GM12878 (cell line): ENCODE measurements at regions not wholly inside any gene's neighbourhood (a gene's known extent, or its start where the extent isn't known, plus 50 kb on each side); places are given as distances from the start of the nearest gene placed in this dataset.
A peak's percentile ranks its signal among the peaks of the same experiment; 100 is the strongest.

Experiments
- ATAC-seq: fragments of 200-7000 bp; cut with Tn5 transposase; 3 replicates; pipeline ENCODE4 v1.9.1; 2020; ENCODE audit warnings: mild to moderate bottlenecking, moderate library complexity
- BruUV-seq: library from RNA; stranded (reverse); fragments of 400-500 nt; replicated peaks from 2 replicates; lab custom pipeline; 2021; lab: Mats Ljungman, UMichigan
- CTCF ChIA-PET: fragments of 300-600 bp; sonication (Branson Sonifier 250); formaldehyde crosslinking; extraction: SDS; loops from one replicate; lab custom pipeline; 2021; ENCODE audit warnings: inconsistent platforms; lab: Yijun Ruan, JAX
- POLR2A ChIA-PET: fragments of 350-600 bp; formaldehyde crosslinking; extraction: SDS; loops from one replicate; lab custom pipeline; 2021; ENCODE audit warnings: inconsistent platforms; lab: Charles Lee
- RAD21 ChIA-PET: fragments of 300-600 bp; sonication (Branson Sonifier 250); formaldehyde crosslinking; loops from one replicate; lab custom pipeline; 2023; ENCODE audit warnings: antibody characterized with exemption; ENCODE audit not compliant: unreplicated experiment; lab: Charles Lee
- SMC1A ChIA-PET: fragments of 300-600 bp; sonication (Branson Sonifier 250); formaldehyde crosslinking; loops from one replicate; lab custom pipeline; 2023; ENCODE audit not compliant: unreplicated experiment, uncharacterized antibody; lab: Charles Lee
- DNase-seq: peaks from one replicate; pipeline ENCODE4 v3.0.0-alpha.2; 2011; ENCODE audit warnings: low read depth, low spot score
- FAIRE-seq: peaks from 3 replicates; lab custom pipeline; 2011; peaks lifted over from hg19 to GRCh38; lab: Jason Lieb, UNC
- H2AFZ ChIP-seq: 2 replicates; pipeline ENCODE4 v1.6.0; 2011; ENCODE audit warnings: low read depth, low read length, control low read depth; ENCODE audit not compliant: control insufficient read depth
- H3K27ac ChIP-seq: 2 replicates; pipeline ENCODE4 v1.5.1; 2011; ENCODE audit warnings: control low read depth; ENCODE audit not compliant: control insufficient read depth, insufficient read depth
- H3K27me3 ChIP-seq, 2 experiments: replicated peaks in 1 of 2; 2 replicates each; pipeline versions ENCODE4 v1.6.0 to v1.6.1; 2011; ENCODE audit warnings: low read length in 1 of 2; ENCODE audit not compliant: control insufficient read depth in 2 of 2, insufficient read depth in 2 of 2
- H3K36me3 ChIP-seq, 2 experiments: 2 replicates each; pipeline ENCODE4 v1.5.1; 2011; ENCODE audit warnings: low read length in 1 of 2; ENCODE audit not compliant: control insufficient read depth in 2 of 2, insufficient read depth in 2 of 2
- H3K4me1 ChIP-seq: 2 replicates; pipeline ENCODE4 v1.6.1; 2011; ENCODE audit warnings: mild to moderate bottlenecking, low read length, moderate library complexity, mixed read lengths; ENCODE audit not compliant: control insufficient read depth, insufficient read depth
- H3K4me2 ChIP-seq: 2 replicates; pipeline ENCODE4 v1.6.0; 2011; ENCODE audit warnings: control low read depth; ENCODE audit not compliant: control insufficient read depth, insufficient read depth
- H3K4me3 ChIP-seq: fragments of 200-600 bp; sonication (generic); 2 replicates; pipeline ENCODE4 v1.5.1; 2016
- H3K79me2 ChIP-seq: 2 replicates; pipeline ENCODE4 v1.6.0; 2011; ENCODE audit warnings: low read length; ENCODE audit not compliant: control insufficient read depth, insufficient read depth
- H3K9ac ChIP-seq: 2 replicates; pipeline ENCODE4 v1.8.0; 2011; ENCODE audit warnings: low read length, control low read depth, mixed read lengths; ENCODE audit not compliant: control insufficient read depth, insufficient read depth
- H3K9me3 ChIP-seq: replicated peaks from 3 replicates; pipeline ENCODE4 v1.5.1; 2011; ENCODE audit warnings: mild to moderate bottlenecking, low read length; ENCODE audit not compliant: control insufficient read depth, insufficient read depth
- H4K20me1 ChIP-seq: 2 replicates; pipeline ENCODE4 v1.6.0; 2011; ENCODE audit not compliant: control insufficient read depth, insufficient read depth
- BACH1 ChIP-seq: fragments of 450-650 bp; IDR thresholded peaks from 2 replicates; pipeline ENCODE4 v1.6.1; 2017; ENCODE audit warnings: mild to moderate bottlenecking, borderline replicate concordance
- BCL11A ChIP-seq: IDR thresholded peaks from 2 replicates; pipeline ENCODE4 v1.6.1; 2011; ENCODE audit warnings: low read depth, low read length
- BCLAF1 ChIP-seq: fragments of 450-650 bp; IDR thresholded peaks from 2 replicates; pipeline ENCODE4 v1.6.1; 2017; ENCODE audit warnings: antibody characterized with exemption, mild to moderate bottlenecking, moderate library complexity
- EP300 ChIP-seq, 2 experiments: fragments of 150-350 bp in 1 of 2; IDR thresholded peaks; 2 replicates each; pipeline ENCODE4 v1.6.1; 2011 to 2012; ENCODE audit warnings: low read depth in 2 of 2, low read length in 2 of 2, borderline replicate concordance in 1 of 2, improper control_type of control experiment in 1 of 2, inconsistent platforms in 1 of 2; ENCODE audit not compliant: control insufficient read depth in 1 of 2
- FOXM1 ChIP-seq: IDR thresholded peaks from 2 replicates; pipeline ENCODE4 v1.6.1; 2012; ENCODE audit warnings: low read depth, mild to moderate bottlenecking, inconsistent platforms, low read length, moderate library complexity
- GATAD2B ChIP-seq: fragments of 450-650 bp; conservative IDR thresholded peaks from 2 replicates; pipeline ENCODE4 v1.6.1; 2017; ENCODE audit warnings: low read depth, mild to moderate bottlenecking, moderate library complexity
- IKZF1 ChIP-seq: fragments of 450-650 bp; conservative IDR thresholded peaks from 2 replicates; pipeline ENCODE4 v1.6.1; 2017; ENCODE audit warnings: antibody characterized with exemption, mild to moderate bottlenecking
- IKZF2 ChIP-seq, 2 experiments: fragments of 450-650 bp; IDR thresholded peaks; 2 replicates each; pipeline ENCODE4 v1.6.1; 2017; ENCODE audit warnings: mild to moderate bottlenecking in 2 of 2, moderate library complexity in 2 of 2
- RUNX3 ChIP-seq: IDR thresholded peaks from 2 replicates; pipeline ENCODE4 v1.6.1; 2012; ENCODE audit warnings: low read length, inconsistent platforms
- SMAD1 ChIP-seq: fragments of 450-650 bp; IDR thresholded peaks from 2 replicates; pipeline ENCODE4 v1.6.1; 2018; ENCODE audit warnings: mild to moderate bottlenecking, low read depth; ENCODE audit not compliant: partially characterized antibody
- SP1 ChIP-seq: IDR thresholded peaks from one replicate; pipeline ENCODE4 v1.6.1; 2011; ENCODE audit warnings: low read depth, low read length
- SPI1 ChIP-seq: IDR thresholded peaks from 2 replicates; pipeline ENCODE4 v1.6.1; 2011; ENCODE audit warnings: low read depth, mild to moderate bottlenecking, low read length, moderate library complexity, borderline replicate concordance; ENCODE audit not compliant: insufficient read depth
- STAT3 ChIP-seq: IDR thresholded peaks from 2 replicates; pipeline ENCODE4 v1.6.1; 2011; ENCODE audit warnings: low read depth, low read length, improper control_type of control experiment
- TBL1XR1 ChIP-seq: IDR thresholded peaks from 2 replicates; pipeline ENCODE4 v1.6.1; 2012; ENCODE audit warnings: low read depth, low read length, improper control_type of control experiment
- ZNF217 ChIP-seq: fragments of 450-650 bp; IDR thresholded peaks from 2 replicates; pipeline ENCODE4 v1.6.1; 2017; ENCODE audit warnings: antibody characterized with exemption, mild to moderate bottlenecking
- WGBS: methylation state at CpG from one replicate; pipeline ENCODE4 v1.1.6; 2016; ENCODE audit warnings: low lambda C conversion rate; ENCODE audit not compliant: insufficient replicate concordance, insufficient coverage; ENCODE audit errors: missing lambda C conversion rate; 5-methylcytosine and 5-hydroxymethylcytosine counted together
- in situ Hi-C: fragments of 300-500 bp; cut with MboI; formaldehyde crosslinking; loops from 9 replicates; pipeline ENCODE4 v1.14.3; 2018; ENCODE audit warnings: mixed read lengths
- intact Hi-C: fragments of 100-400 bp; cut with micrococcal nuclease; formaldehyde crosslinking; loops from one replicate; pipeline ENCODE4 v1.14.2; 2022; ENCODE audit not compliant: unreplicated experiment
- TF ChIP-seq, protein P1 (sequence below): IDR thresholded peaks from 2 replicates; pipeline ENCODE4 v1.6.1; 2012; ENCODE audit warnings: improper control_type of control experiment, low read depth, low read length; ENCODE audit not compliant: insufficient replicate concordance

DNA sequence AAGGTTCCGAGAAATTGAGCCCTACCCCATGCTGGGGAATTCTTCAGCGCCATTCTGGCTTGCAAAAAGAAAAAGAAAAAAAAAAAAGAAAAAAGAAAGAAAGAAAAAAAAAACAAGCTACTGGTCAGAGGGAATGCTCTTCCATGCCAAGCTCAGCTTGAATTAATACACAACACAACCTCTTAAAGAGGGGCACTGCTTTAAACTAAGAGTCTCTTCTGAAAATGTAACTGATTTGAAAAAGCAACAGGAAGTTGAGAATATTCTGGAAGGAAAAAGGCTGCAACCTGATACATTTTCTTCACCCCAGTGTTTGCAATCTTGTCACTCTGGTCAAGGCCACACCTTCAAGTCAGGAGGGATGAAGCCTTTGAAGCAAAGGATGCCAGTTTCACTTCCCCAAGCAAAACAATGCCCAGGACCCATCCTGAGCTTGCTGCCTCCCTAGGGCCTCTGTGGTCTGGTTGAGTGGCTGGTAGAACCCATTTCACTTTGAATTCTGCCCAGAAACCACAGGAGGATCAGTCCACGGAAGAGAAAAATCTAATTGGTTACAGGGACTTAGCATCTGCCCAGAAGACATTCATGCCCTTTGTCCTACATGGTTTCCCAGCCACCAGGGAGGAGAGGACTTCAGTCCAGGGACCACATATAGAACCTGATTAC is 389.7 kb downstream of the SOX9 start:
- no TSS peak for BruUV-seq
- no peak overlapping the region for H3K4me3 ChIP-seq
- H3K9me3 ChIP-seq: no peaks in the 10 kb centered on the region; the same call in 2 of the 3 replicates
- H3K27me3 ChIP-seq: no peaks in the 10 kb centered on the region
- no peak overlapping the region for H2AFZ ChIP-seq
- in situ Hi-C loops (loop anchor here (10.0 kb wide), 1 partner anchor 386 kb away; the partner anchor contains the start of gene SOX9), intact Hi-C loops (no loop called here)
- ChIA-PET POLR2A (interaction anchor here (0.7 to 8.7 kb wide), 15 partner anchors 10 to 802 kb away, joined by 3 to 143 read pairs (median 5); partner anchors contain the start of gene SOX9), SMC1A (interaction anchor here (0.9 to 16.7 kb wide), 25 partner anchors 8 to 505 kb away, joined by 3 to 291 read pairs (median 5); partner anchors contain the start of gene SOX9), RAD21 (interaction anchor here (0.7 to 15.8 kb wide), 12 partner anchors 10 to 390 kb away, joined by 3 to 361 read pairs (median 10); partner anchors contain the start of gene SOX9), CTCF (interaction anchor here (1.0 to 10.1 kb wide), 5 partner anchors 28 to 477 kb away, joined by 3 to 111 read pairs (median 23); no protein-coding TSS in a partner anchor)
- H4K20me1 ChIP-seq: no peaks in the 10 kb centered on the region
- H3K27ac ChIP-seq: no peak overlapping the region
- peak; percentile 92 for DNase-seq
- 54% methylated on average over 3 of the region's 3 CpGs for WGBS
- H3K4me1 ChIP-seq: peaks cover 14% of the 10 kb centered on the region
- no peak for FAIRE-seq
- 0 out of 2 replicates have a peak overlapping the region, but pooled peaks have one; percentile 9 for H3K4me2 ChIP-seq
- ATAC-seq: peak; percentile 80
- H3K79me2 ChIP-seq: no peaks in the 10 kb centered on the region
- no peak overlapping the region for H3K9ac ChIP-seq
- no peaks in the 10 kb centered on the region for H3K36me3 ChIP-seq
- TF ChIP-seq BCLAF1 (no peak), SP1 (peak; percentile 31), SMAD1 (no peak), SPI1 (peak; percentile 96), BCL11A (peak; percentile 38; the same call in 1 of the 2 replicates), STAT3 (no peak), IKZF2 (IDR thresholded peaks at IDR 0.05) (peak; percentile 98), BACH1 (peak; percentile 32; the same call in 1 of the 2 replicates), GATAD2B (peak; percentile 92), IKZF1 (peak; percentile 97), EP300 (IDR thresholded peaks at IDR 0.05; ENCODE audit: borderline replicate concordance in 1 of 2, control insufficient read depth in 1 of 2, low read depth in 2 of 2, low read length in 2 of 2) (peak in 1 of 2 experiments; percentile 69; a peak in 1 of 4 replicates), ZNF217 (peak; percentile 56; the same call in 1 of the 2 replicates), TBL1XR1 (no peak), FOXM1 (no peak), RUNX3 (peak; percentile 69)
- TF ChIP-seq, protein P1, sequence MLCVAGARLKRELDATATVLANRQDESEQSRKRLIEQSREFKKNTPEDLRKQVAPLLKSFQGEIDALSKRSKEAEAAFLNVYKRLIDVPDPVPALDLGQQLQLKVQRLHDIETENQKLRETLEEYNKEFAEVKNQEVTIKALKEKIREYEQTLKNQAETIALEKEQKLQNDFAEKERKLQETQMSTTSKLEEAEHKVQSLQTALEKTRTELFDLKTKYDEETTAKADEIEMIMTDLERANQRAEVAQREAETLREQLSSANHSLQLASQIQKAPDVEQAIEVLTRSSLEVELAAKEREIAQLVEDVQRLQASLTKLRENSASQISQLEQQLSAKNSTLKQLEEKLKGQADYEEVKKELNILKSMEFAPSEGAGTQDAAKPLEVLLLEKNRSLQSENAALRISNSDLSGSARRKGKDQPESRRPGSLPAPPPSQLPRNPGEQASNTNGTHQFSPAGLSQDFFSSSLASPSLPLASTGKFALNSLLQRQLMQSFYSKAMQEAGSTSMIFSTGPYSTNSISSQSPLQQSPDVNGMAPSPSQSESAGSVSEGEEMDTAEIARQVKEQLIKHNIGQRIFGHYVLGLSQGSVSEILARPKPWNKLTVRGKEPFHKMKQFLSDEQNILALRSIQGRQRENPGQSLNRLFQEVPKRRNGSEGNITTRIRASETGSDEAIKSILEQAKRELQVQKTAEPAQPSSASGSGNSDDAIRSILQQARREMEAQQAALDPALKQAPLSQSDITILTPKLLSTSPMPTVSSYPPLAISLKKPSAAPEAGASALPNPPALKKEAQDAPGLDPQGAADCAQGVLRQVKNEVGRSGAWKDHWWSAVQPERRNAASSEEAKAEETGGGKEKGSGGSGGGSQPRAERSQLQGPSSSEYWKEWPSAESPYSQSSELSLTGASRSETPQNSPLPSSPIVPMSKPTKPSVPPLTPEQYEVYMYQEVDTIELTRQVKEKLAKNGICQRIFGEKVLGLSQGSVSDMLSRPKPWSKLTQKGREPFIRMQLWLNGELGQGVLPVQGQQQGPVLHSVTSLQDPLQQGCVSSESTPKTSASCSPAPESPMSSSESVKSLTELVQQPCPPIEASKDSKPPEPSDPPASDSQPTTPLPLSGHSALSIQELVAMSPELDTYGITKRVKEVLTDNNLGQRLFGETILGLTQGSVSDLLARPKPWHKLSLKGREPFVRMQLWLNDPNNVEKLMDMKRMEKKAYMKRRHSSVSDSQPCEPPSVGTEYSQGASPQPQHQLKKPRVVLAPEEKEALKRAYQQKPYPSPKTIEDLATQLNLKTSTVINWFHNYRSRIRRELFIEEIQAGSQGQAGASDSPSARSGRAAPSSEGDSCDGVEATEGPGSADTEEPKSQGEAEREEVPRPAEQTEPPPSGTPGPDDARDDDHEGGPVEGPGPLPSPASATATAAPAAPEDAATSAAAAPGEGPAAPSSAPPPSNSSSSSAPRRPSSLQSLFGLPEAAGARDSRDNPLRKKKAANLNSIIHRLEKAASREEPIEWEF: peak; percentile 45
